HepG2 (cell line): ENCODE measurements at regions not wholly inside any gene's neighbourhood (a gene's known extent, or its start where the extent isn't known, plus 50 kb on each side); places are given as distances from the start of the nearest gene placed in this dataset.

ENCODE experiments used
- EHMT2 ChIP-seq: fragments of 200-600 bp; sonication (generic); IDR thresholded peaks from 2 replicates; pipeline ENCODE4 v1.7.0; 2017; ENCODE audit warnings: antibody characterized with exemption, low read depth, low read length, borderline replicate concordance
- ELF3 ChIP-seq: IDR thresholded peaks from 2 replicates; pipeline ENCODE4 v1.6.1; 2016; ENCODE audit warnings: missing genetic modification reagents, missing compliant biosample characterization
- ETV5 ChIP-seq: IDR thresholded peaks from 2 replicates; pipeline ENCODE4 v1.6.1; 2018; ENCODE audit warnings: missing biosample characterization, missing genetic modification reagents, inconsistent platforms, borderline replicate concordance
- ETV6 ChIP-seq: sonication (generic); formaldehyde crosslinking; conservative IDR thresholded peaks from 2 replicates; pipeline ENCODE4 v1.4.0; 2020; ENCODE audit warnings: missing genetic modification reagents
- FIP1L1 ChIP-seq: fragments of 200-400 bp; formaldehyde crosslinking; IDR thresholded peaks from 2 replicates; pipeline ENCODE4 v1.6.1; 2018; ENCODE audit warnings: low read depth, mild to moderate bottlenecking, low read length, moderate library complexity, borderline replicate concordance; ENCODE audit not compliant: insufficient read depth
- GATAD2A ChIP-seq: IDR thresholded peaks from 2 replicates; pipeline ENCODE4 v1.6.1; 2016
- HMG20A ChIP-seq: IDR thresholded peaks from 2 replicates; pipeline ENCODE4 v1.6.1; 2016; ENCODE audit warnings: borderline replicate concordance
- HMG20B ChIP-seq: conservative IDR thresholded peaks from 2 replicates; pipeline ENCODE4 v1.6.1; 2016; ENCODE audit warnings: missing genetic modification reagents, missing compliant biosample characterization
- HNF4G ChIP-seq, 2 experiments: sonication (generic) in 1 of 2; formaldehyde crosslinking in 1 of 2; IDR thresholded peaks; 2 replicates each; pipeline versions ENCODE4 v1.4.0 to v1.6.1; 2011 to 2020; ENCODE audit warnings: borderline replicate concordance in 2 of 2, low read depth in 2 of 2, mild to moderate bottlenecking in 2 of 2, low read length in 1 of 2, missing genetic modification reagents in 1 of 2, moderate library complexity in 1 of 2
- MAFK ChIP-seq, 2 experiments: IDR thresholded peaks in 1 of 2; conservative IDR thresholded peaks in 1 of 2; 2 replicates each; pipeline ENCODE4 v1.6.1; 2011; ENCODE audit warnings: improper control_type of control experiment in 2 of 2, low read length in 2 of 2
- MIER3 ChIP-seq: IDR thresholded peaks from 2 replicates; pipeline ENCODE4 v1.6.1; 2016; ENCODE audit warnings: missing compliant biosample characterization, borderline replicate concordance
- NCOA5 ChIP-seq: sonication (generic); formaldehyde crosslinking; IDR thresholded peaks from 2 replicates; pipeline ENCODE4 v1.4.0; 2020; ENCODE audit warnings: missing genetic modification reagents
- SMAD3 ChIP-seq: sonication (generic); formaldehyde crosslinking; IDR thresholded peaks from 2 replicates; pipeline ENCODE4 v1.4.0; 2020; ENCODE audit warnings: missing genetic modification reagents
- TBX2 ChIP-seq: sonication (generic); formaldehyde crosslinking; IDR thresholded peaks from 2 replicates; pipeline ENCODE4 v1.5.0; 2020; ENCODE audit warnings: missing genetic modification reagents, mild to moderate bottlenecking, borderline replicate concordance
- ZFP82 ChIP-seq: sonication (generic); formaldehyde crosslinking; IDR thresholded peaks from 2 replicates; pipeline ENCODE4 v1.5.1; 2020; ENCODE audit warnings: mild to moderate bottlenecking, missing genetic modification reagents, borderline replicate concordance
- ZNF124 ChIP-seq: sonication (generic); formaldehyde crosslinking; IDR thresholded peaks from 2 replicates; pipeline ENCODE4 v1.4.0; 2020; ENCODE audit warnings: missing genetic modification reagents
- ZNF441 ChIP-seq: sonication (generic); formaldehyde crosslinking; IDR thresholded peaks from 2 replicates; pipeline ENCODE4 v1.7.0; 2021; ENCODE audit warnings: missing genetic modification reagents, borderline replicate concordance
- TF ChIP-seq, protein P1 (sequence below): sonication (generic); formaldehyde crosslinking; IDR thresholded peaks from 2 replicates; pipeline ENCODE4 v1.5.1; 2020; ENCODE audit warnings: missing genetic modification reagents, mild to moderate bottlenecking, borderline replicate concordance
- TF ChIP-seq, protein P2 (sequence below): IDR thresholded peaks from 2 replicates; pipeline ENCODE4 v1.4.0; 2020; ENCODE audit warnings: mild to moderate bottlenecking, missing genetic modification reagents

DNA sequence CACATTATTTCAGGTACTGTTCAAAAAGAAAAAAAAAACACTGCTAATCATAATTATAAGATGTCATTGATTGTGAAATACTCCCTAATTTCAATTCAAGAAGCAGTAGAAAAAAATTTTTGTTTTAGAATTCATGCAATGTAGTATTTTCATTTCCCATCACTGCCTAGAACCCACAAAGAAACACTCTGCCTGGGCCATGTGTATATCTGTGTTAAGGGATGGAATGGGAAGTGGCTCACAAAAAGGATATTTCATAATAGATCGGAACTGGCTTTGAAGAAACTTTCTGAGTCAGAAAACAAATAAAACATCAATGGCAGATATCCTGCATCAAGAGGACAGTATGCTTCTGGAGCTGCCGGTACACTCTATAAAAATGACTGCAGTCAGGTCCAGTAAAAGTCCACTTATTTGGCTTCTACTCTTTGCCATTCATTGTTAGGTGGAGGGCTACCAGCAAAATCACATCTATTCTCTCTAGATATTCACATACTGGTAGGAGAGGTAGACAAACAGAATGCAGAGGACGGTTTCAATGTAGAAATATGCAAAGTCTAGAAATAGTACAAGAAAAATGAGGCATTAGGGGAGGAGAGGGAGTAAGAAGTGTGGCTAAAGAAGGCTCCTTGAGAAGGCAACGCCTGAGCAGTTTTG lies 135.0 kb upstream of the TNFAIP3 start (continued):
- TF ChIP-seq, protein P1, sequence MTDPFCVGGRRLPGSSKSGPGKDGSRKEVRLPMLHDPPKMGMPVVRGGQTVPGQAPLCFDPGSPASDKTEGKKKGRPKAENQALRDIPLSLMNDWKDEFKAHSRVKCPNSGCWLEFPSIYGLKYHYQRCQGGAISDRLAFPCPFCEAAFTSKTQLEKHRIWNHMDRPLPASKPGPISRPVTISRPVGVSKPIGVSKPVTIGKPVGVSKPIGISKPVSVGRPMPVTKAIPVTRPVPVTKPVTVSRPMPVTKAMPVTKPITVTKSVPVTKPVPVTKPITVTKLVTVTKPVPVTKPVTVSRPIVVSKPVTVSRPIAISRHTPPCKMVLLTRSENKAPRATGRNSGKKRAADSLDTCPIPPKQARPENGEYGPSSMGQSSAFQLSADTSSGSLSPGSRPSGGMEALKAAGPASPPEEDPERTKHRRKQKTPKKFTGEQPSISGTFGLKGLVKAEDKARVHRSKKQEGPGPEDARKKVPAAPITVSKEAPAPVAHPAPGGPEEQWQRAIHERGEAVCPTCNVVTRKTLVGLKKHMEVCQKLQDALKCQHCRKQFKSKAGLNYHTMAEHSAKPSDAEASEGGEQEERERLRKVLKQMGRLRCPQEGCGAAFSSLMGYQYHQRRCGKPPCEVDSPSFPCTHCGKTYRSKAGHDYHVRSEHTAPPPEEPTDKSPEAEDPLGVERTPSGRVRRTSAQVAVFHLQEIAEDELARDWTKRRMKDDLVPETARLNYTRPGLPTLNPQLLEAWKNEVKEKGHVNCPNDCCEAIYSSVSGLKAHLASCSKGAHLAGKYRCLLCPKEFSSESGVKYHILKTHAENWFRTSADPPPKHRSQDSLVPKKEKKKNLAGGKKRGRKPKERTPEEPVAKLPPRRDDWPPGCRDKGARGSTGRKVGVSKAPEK (CRISPR knock-in tag): no peak
- TF ChIP-seq TBX2 (CRISPR knock-in tag): peak; percentile 54; the same call in 1 of the 2 replicates
- peak; percentile 54; the same call in 1 of the 2 replicates for TF ChIP-seq ETV6 (CRISPR knock-in tag)
- peak; percentile 62; the same call in 1 of the 2 replicates for TF ChIP-seq HNF4G (IDR thresholded peaks at IDR 0.05; ENCODE audit: borderline replicate concordance, low read depth, low read length)
- peak; percentile 21; the same call in 1 of the 2 replicates for TF ChIP-seq HNF4G (CRISPR knock-in tag; IDR thresholded peaks at IDR 0.05; ENCODE audit: borderline replicate concordance, low read depth)
- 0 out of 2 replicates have a peak, but pooled peaks have one; percentile 35 for TF ChIP-seq ZNF441 (CRISPR knock-in tag)
- peak; percentile 96 for TF ChIP-seq SMAD3 (CRISPR knock-in tag)
- no peak for TF ChIP-seq FIP1L1
- TF ChIP-seq HMG20B (CRISPR knock-in tag): peak; percentile 81; the same call in 1 of the 2 replicates
- TF ChIP-seq ZNF124 (CRISPR knock-in tag): peak; percentile 89
- TF ChIP-seq MIER3: peak; percentile 93
- TF ChIP-seq, protein P2, sequence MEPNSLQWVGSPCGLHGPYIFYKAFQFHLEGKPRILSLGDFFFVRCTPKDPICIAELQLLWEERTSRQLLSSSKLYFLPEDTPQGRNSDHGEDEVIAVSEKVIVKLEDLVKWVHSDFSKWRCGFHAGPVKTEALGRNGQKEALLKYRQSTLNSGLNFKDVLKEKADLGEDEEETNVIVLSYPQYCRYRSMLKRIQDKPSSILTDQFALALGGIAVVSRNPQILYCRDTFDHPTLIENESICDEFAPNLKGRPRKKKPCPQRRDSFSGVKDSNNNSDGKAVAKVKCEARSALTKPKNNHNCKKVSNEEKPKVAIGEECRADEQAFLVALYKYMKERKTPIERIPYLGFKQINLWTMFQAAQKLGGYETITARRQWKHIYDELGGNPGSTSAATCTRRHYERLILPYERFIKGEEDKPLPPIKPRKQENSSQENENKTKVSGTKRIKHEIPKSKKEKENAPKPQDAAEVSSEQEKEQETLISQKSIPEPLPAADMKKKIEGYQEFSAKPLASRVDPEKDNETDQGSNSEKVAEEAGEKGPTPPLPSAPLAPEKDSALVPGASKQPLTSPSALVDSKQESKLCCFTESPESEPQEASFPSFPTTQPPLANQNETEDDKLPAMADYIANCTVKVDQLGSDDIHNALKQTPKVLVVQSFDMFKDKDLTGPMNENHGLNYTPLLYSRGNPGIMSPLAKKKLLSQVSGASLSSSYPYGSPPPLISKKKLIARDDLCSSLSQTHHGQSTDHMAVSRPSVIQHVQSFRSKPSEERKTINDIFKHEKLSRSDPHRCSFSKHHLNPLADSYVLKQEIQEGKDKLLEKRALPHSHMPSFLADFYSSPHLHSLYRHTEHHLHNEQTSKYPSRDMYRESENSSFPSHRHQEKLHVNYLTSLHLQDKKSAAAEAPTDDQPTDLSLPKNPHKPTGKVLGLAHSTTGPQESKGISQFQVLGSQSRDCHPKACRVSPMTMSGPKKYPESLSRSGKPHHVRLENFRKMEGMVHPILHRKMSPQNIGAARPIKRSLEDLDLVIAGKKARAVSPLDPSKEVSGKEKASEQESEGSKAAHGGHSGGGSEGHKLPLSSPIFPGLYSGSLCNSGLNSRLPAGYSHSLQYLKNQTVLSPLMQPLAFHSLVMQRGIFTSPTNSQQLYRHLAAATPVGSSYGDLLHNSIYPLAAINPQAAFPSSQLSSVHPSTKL (CRISPR knock-in tag): peak; percentile 99
- peak; percentile 99 for TF ChIP-seq GATAD2A (CRISPR knock-in tag)
- peak; percentile 75; the same call in 1 of the 2 replicates for TF ChIP-seq EHMT2
- peak; percentile 99 for TF ChIP-seq ETV5 (CRISPR knock-in tag)
- TF ChIP-seq MAFK (conservative IDR thresholded peaks at IDR 0.05 in 1 of 2, IDR thresholded peaks at IDR 0.05 in 1 of 2; ENCODE audit: low read length in 2 of 2): peak in 1 of 2 experiments; percentile 19; a peak in 1 of 4 replicates
- TF ChIP-seq ZFP82 (CRISPR knock-in tag): peak; percentile 50; the same call in 1 of the 2 replicates
- peak; percentile 99 for TF ChIP-seq HMG20A (CRISPR knock-in tag)
- no peak for TF ChIP-seq NCOA5 (CRISPR knock-in tag)
- peak; percentile 98 for TF ChIP-seq ELF3 (CRISPR knock-in tag)
